Retina (tissue), 1 donor: ENCODE measurements at regions not wholly inside any gene's neighbourhood (a gene's known extent, or its start where the extent isn't known, plus 50 kb on each side); places are given as distances from the start of the nearest gene placed in this dataset.
"Not testable (repeated sequence)": the region's sequence is repeated elsewhere in the genome, so short reads cannot be mapped to it uniquely, and the experiment has no call there.

ENCODE experiments used
- DNase-seq: peaks from one replicate; pipeline ENCODE4 v3.0.0-alpha.2; 2016

DNA sequence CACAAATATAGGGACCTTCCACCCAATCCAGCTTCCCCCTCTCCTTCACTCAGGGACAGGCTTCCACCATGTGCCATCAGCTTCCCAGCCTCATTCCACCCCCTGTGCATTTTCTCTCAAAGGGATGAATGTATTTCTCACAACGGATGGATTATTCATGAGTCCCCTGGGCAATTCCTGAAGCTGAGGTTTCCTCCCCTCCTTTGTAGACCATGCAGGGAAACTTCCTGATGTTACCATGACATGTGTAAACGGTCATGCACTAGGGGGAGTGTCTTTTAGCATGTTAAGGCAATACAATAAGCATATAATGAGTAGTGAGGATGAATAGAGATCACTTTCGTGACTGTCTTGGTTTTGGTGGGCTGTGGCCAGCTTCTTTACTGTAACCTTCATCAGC is 706.8 kb downstream of the TMEM121 start:
- not testable (repeated sequence) for DNase-seq

GRCh38 chr14:106234525-106235254 is 708.3 kb downstream of the TMEM121 start:
- DNase-seq = not testable (repeated sequence)

GRCh38 chr14:106235356-106236159 is 709.2 kb downstream of the TMEM121 start:
- DNase-seq = no peak

- no peak for DNase-seq
Observed at GRCh38 chr14:106248321-106249192, 722.2 kb downstream of the TMEM121 start.

DNA sequence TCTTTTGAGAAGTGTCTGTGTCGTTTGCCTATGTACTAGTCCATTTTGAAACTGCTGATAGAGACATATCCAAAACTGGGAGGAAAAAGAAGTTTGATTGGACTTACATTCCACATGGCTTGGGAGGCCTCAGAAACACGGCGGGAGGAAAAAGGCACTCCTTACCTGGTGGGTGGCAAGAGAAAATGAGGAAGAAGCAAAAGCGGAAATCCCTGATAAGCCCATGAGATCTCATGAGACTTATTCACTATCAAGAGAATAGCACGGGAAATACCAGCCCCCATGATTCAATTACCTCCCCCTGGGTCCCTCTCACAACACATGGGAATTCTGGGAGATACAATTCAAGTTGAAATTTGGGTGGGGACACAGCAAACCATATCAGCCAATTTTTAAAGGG is 727.6 kb downstream of the TMEM121 start:
- DNase-seq = not testable (repeated sequence)

- DNase-seq = not testable (repeated sequence)
Observed at GRCh38 chr14:106257569-106257994, 731.2 kb downstream of the TMEM121 start.

GRCh38 chr14:106268013-106268727 is 741.8 kb downstream of the TMEM121 start:
- no peak for DNase-seq

- DNase-seq = no peak
Observed at GRCh38 chr14:106269029-106269428, 742.6 kb downstream of the TMEM121 start.

GRCh38 chr14:106269451-106270204 is 743.2 kb downstream of the TMEM121 start:
- DNase-seq = no peak

DNA sequence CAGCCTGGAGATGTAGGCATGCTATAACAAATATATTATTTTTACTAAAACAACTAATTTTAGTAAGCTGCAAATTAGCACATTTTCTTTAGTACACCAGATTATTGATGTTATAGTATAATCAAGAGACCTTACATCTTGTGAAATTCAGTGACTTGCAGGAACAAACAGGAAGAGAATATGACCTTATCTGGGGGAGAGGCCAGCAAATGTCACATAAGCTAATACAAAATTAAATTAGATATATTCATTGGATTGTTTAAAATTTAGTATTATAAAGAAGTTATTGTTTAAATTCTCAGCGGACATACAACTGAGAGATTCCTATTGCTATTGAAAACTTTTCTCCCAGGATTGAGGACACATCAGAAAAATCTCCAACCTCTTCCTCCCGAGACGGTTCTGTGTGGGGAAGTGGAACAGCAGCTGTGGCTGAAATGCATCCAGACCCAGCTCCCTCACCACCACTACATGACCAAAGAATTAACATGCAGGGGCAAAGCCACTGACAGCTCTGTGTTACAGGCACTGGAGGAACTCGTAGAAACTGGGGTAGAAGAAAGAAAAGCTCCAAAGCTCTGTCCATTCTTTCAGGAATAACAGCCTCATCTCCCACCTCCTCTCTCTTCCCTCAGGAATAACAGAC is 744.2 kb downstream of the TMEM121 start:
- not testable (repeated sequence) for DNase-seq

GRCh38 chr14:106276326-106277267 is 750.2 kb downstream of the TMEM121 start:
- no peak for DNase-seq

- no peak for DNase-seq
Observed at GRCh38 chr14:106277503-106277902, 751.1 kb downstream of the TMEM121 start.

DNA sequence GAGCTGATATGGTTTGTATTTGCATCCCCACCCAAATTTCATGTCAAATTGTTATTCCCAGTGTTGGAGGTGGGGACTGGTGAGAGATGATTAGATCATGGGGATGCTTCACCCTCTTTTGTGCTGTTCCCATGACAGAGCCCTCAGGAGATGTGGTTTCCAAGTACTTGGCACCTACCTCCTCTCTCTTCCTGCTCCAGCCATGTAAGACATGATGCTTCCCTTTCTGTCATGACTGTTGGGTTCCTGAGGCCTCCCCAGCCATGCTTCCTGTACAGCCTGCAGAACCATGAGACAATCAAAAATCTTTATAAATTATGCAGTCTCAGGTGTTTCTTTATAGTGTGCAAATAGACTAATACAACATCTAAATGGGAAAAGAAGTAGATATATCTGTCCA is 754.5 kb downstream of the TMEM121 start:
- DNase-seq = no peak

GRCh38 chr14:106286697-106287290 is 760.4 kb downstream of the TMEM121 start:
- DNase-seq = no peak

- DNase-seq = no peak
Observed at GRCh38 chr14:106287506-106287905, 761.1 kb downstream of the TMEM121 start.

- no peak for DNase-seq
Observed at GRCh38 chr14:106291626-106292025, 765.2 kb downstream of the TMEM121 start.

GRCh38 chr14:106294324-106294723 is 767.9 kb downstream of the TMEM121 start:
- DNase-seq = no peak

GRCh38 chr14:106300951-106301510 is 774.6 kb downstream of the TMEM121 start:
- not testable (repeated sequence) for DNase-seq

GRCh38 chr14:106301609-106302008 is 775.2 kb downstream of the TMEM121 start:
- DNase-seq = not testable (repeated sequence)
